Keratinocyte (primary cell): ENCODE measurements at regions not wholly inside any gene's neighbourhood (a gene's known extent, or its start where the extent isn't known, plus 50 kb on each side); places are given as distances from the start of the nearest gene placed in this dataset.

Source experiments
- DNase-seq: peaks from one replicate; pipeline ENCODE4 v3.0.0-alpha.2; 2011; ENCODE audit warnings: low read depth, missing footprints, low spot score
- FAIRE-seq: peaks from 2 replicates; lab custom pipeline; 2011; peaks lifted over from hg19 to GRCh38; lab: Jason Lieb, UNC
- H2AFZ ChIP-seq: 2 replicates; pipeline ENCODE4 v1.6.0; 2012; ENCODE audit warnings: low read length, control low read depth, inconsistent platforms; ENCODE audit not compliant: control insufficient read depth
- H3K27ac ChIP-seq: 2 replicates; pipeline ENCODE4 v1.5.1; 2011; ENCODE audit warnings: low read length; ENCODE audit not compliant: control insufficient read depth, insufficient read depth
- H3K27me3 ChIP-seq: 3 replicates; pipeline ENCODE4 v1.6.0; 2011; ENCODE audit warnings: low read length; ENCODE audit not compliant: control insufficient read depth, insufficient read depth; ENCODE audit errors: extremely low read depth
- H3K36me3 ChIP-seq, 2 experiments: 2 replicates in 1 of 2; 3 replicates in 1 of 2; pipeline ENCODE4 v1.5.1; 2011; ENCODE audit warnings: low read length in 2 of 2, mild to moderate bottlenecking in 1 of 2; ENCODE audit not compliant: control insufficient read depth in 2 of 2, insufficient read depth in 2 of 2; ENCODE audit errors: extremely low read depth in 1 of 2
- H3K4me1 ChIP-seq: 3 replicates; pipeline ENCODE4 v1.5.1; 2011; ENCODE audit warnings: low read length; ENCODE audit not compliant: control insufficient read depth, insufficient read depth; ENCODE audit errors: extremely low read depth
- H3K4me2 ChIP-seq: 3 replicates; pipeline ENCODE4 v1.6.0; 2011; ENCODE audit warnings: low read depth, low read length; ENCODE audit not compliant: control insufficient read depth, insufficient read depth; ENCODE audit errors: extremely low read depth
- H3K4me3 ChIP-seq, 3 experiments: fragments of 200-600 bp in 1 of 3; sonication (generic) in 1 of 3; 2 replicates in 2 of 3; 3 replicates in 1 of 3; pipeline ENCODE4 v1.5.1; 2011 to 2016; ENCODE audit warnings: low read length in 3 of 3, mild to moderate bottlenecking in 3 of 3, control low read depth in 2 of 3, inconsistent platforms in 1 of 3, low read depth in 1 of 3, mixed read lengths in 1 of 3, mixed run types in 1 of 3, moderate library complexity in 1 of 3; ENCODE audit not compliant: control insufficient read depth in 2 of 3, insufficient read depth in 2 of 3; ENCODE audit errors: extremely low read depth in 1 of 3
- H3K79me2 ChIP-seq: 2 replicates; pipeline ENCODE4 v1.6.0; 2012; ENCODE audit warnings: low read length; ENCODE audit not compliant: control insufficient read depth, insufficient read depth
- H3K9ac ChIP-seq: 3 replicates; pipeline ENCODE4 v1.6.0; 2011; ENCODE audit warnings: low read length; ENCODE audit not compliant: control insufficient read depth, insufficient read depth; ENCODE audit errors: extremely low read depth
- H3K9me1 ChIP-seq: 3 replicates; pipeline ENCODE4 v1.6.0; 2011; ENCODE audit warnings: low read length; ENCODE audit not compliant: control insufficient read depth, insufficient read depth; ENCODE audit errors: extremely low read depth
- H3K9me3 ChIP-seq: 2 replicates; pipeline ENCODE4 v1.5.1; 2012; ENCODE audit warnings: low read depth, low read length; ENCODE audit not compliant: control insufficient read depth
- H4K20me1 ChIP-seq: 3 replicates; pipeline ENCODE4 v1.6.0; 2011; ENCODE audit warnings: low read length; ENCODE audit not compliant: control insufficient read depth, insufficient read depth; ENCODE audit errors: extremely low read depth
- CTCF ChIP-seq, 3 experiments: IDR thresholded peaks in 1 of 3; conservative IDR thresholded peaks in 1 of 3; optimal IDR thresholded peaks in 1 of 3; 2 replicates in 2 of 3; 3 replicates in 1 of 3; pipeline versions ENCODE3 to v1.5.1; 2011; ENCODE audit warnings: low read length in 3 of 3, mild to moderate bottlenecking in 3 of 3, moderate library complexity in 2 of 3, control low read depth in 1 of 3, inconsistent platforms in 1 of 3; ENCODE audit not compliant: insufficient read depth in 2 of 3; ENCODE audit errors: extremely low read depth in 1 of 3
- EZH2 ChIP-seq: IDR thresholded peaks from one replicate; pipeline ENCODE4 v1.6.1; 2012; ENCODE audit warnings: inconsistent platforms, mild to moderate bottlenecking, low read length, moderate library complexity
- dilution Hi-C: fragments of 300-500 bp; cut with MboI; formaldehyde crosslinking; loops from one replicate; pipeline ENCODE4 v1.7.0; 2020; ENCODE audit warnings: low sequenced_read_pairs; ENCODE audit not compliant: extremely low pct_ligation_motif_present

GRCh38 chr6:43997345-43997677 lies 129.9 kb downstream of the MRPL14 start:
- dilution Hi-C loops = no loop called here
- FAIRE-seq = no peak
- no peak overlapping the region for H3K4me3 ChIP-seq

GRCh38 chr6:43996618-43997344 lies 130.5 kb downstream of the MRPL14 start:
- H3K27ac ChIP-seq = no peak overlapping the region
- no peaks in the 10 kb centered on the region for H3K9me1 ChIP-seq
- no peak overlapping the region for H3K9ac ChIP-seq
- no peak overlapping the region for H3K4me2 ChIP-seq
- no peak for FAIRE-seq
- no peaks in the 10 kb centered on the region for H3K79me2 ChIP-seq
- H3K27me3 ChIP-seq = no peaks in the 10 kb centered on the region
- H3K36me3 ChIP-seq = no peaks in the 10 kb centered on the region
- TF ChIP-seq EZH2 (no peak), CTCF (optimal IDR thresholded peaks at IDR 0.05 in 1 of 3, IDR thresholded peaks at IDR 0.05 in 1 of 3, conservative IDR thresholded peaks at IDR 0.05 in 1 of 3; ENCODE audit: extremely low read depth in 1 of 3, insufficient read depth in 2 of 3, low read length in 3 of 3) (no peak)
- no peak overlapping the region for H2AFZ ChIP-seq
- H3K4me3 ChIP-seq = no peak overlapping the region
- dilution Hi-C loops = no loop called here
- H3K4me1 ChIP-seq = peaks cover 12% of the 10 kb centered on the region
- no peak for DNase-seq
- H3K9me3 ChIP-seq = no peaks in the 10 kb centered on the region
- H4K20me1 ChIP-seq = no peaks in the 10 kb centered on the region

More at GRCh38 chr6:43997345-43997677, 129.9 kb downstream of the MRPL14 start:
- no peak for DNase-seq
- Histone ChIP-seq H3K27me3 (no peaks in the 10 kb centered on the region), H3K9ac (no peak overlapping the region), H3K27ac (no peak overlapping the region), H3K9me1 (no peaks in the 10 kb centered on the region), H3K4me2 (no peak overlapping the region), H3K79me2 (no peaks in the 10 kb centered on the region), H3K9me3 (no peaks in the 10 kb centered on the region), H3K36me3 (no peaks in the 10 kb centered on the region), H4K20me1 (no peaks in the 10 kb centered on the region), H2AFZ (no peak overlapping the region), H3K4me1 (peaks cover 13% of the 10 kb centered on the region)
- no peak for TF ChIP-seq CTCF (optimal IDR thresholded peaks at IDR 0.05 in 1 of 3, IDR thresholded peaks at IDR 0.05 in 1 of 3, conservative IDR thresholded peaks at IDR 0.05 in 1 of 3; ENCODE audit: extremely low read depth in 1 of 3, insufficient read depth in 2 of 3, low read length in 3 of 3)
- no peak for TF ChIP-seq EZH2
